ENCODE measurements at regions not wholly inside any gene's neighbourhood (a gene's known extent, or its start where the extent isn't known, plus 50 kb on each side); places are given as distances from the start of the nearest gene placed in this dataset.

GRCh38 chr6:103175056-103175455, 1684.7 kb downstream of the HACE1 start:
- DNase-seq (ENCODE audit: extremely low read depth in 1 of 4, low spot score in 3 of 4): no peak
- Histone ChIP-seq H2AFZ (ENCODE audit: low read depth, low read length) (no peak overlapping the region), H3K27me3 (ENCODE audit: control insufficient read depth in 2 of 2, insufficient read depth in 2 of 2, low read length in 2 of 2) (no peaks in the 10 kb centered on the region), H3K36me3 (ENCODE audit: control insufficient read depth, insufficient read depth, low read length) (no peaks in the 10 kb centered on the region), H4K20me1 (replicated peaks; ENCODE audit: control insufficient read depth, insufficient read depth, low read length) (no peaks in the 10 kb centered on the region), H3K9me3 (replicated peaks; ENCODE audit: control insufficient read depth, insufficient read depth, low read depth, low read length) (no peaks in the 10 kb centered on the region), H3K9ac (ENCODE audit: insufficient read depth in 1 of 2, low read depth in 2 of 2, low read length in 2 of 2) (no peak overlapping the region), H3K9me1 (ENCODE audit: control insufficient read depth, insufficient read depth, low read length) (no peaks in the 10 kb centered on the region), H3K79me2 (ENCODE audit: control insufficient read depth, insufficient read depth, low read length) (no peaks in the 10 kb centered on the region), H3K4me1 (replicated peaks in 1 of 2; ENCODE audit: control insufficient read depth in 2 of 2, insufficient read depth in 2 of 2, low read length in 2 of 2) (no peaks in the 10 kb centered on the region), H3K4me3 (no peak overlapping the region), H3K27ac (ENCODE audit: extremely low read depth, low read depth, low read length) (no peak overlapping the region), H3K4me2 (ENCODE audit: insufficient read depth, low read length) (no peak overlapping the region)
- 0% methylated on average over 1 of the region's 1 CpG for WGBS (ENCODE audit: insufficient coverage, low coverage, missing lambda C conversion rate)
- no TSS peak for BruUV-seq (replicated peaks)
- ChIA-PET CTCF (ENCODE audit: low intra/inter-chr PET ratio) (no interaction called here), POLR2A (no interaction called here)
- TF ChIP-seq ZNF384 (IDR thresholded peaks at IDR 0.05; ENCODE audit: low read depth, low read length) (no peak), FOXK2 (conservative IDR thresholded peaks at IDR 0.05 in 1 of 2, IDR thresholded peaks at IDR 0.05 in 1 of 2; ENCODE audit: low read depth in 2 of 2) (no peak), BDP1 (IDR thresholded peaks at IDR 0.05; ENCODE audit: insufficient read depth, insufficient read length) (no peak), AFF1 (IDR thresholded peaks at IDR 0.05; ENCODE audit: low read depth in 1 of 2, partially characterized antibody in 2 of 2) (no peak), SRF (CRISPR knock-in tag; IDR thresholded peaks at IDR 0.05) (no peak), RBM15 (IDR thresholded peaks at IDR 0.05; ENCODE audit: insufficient read depth, low read length) (no peak), ZNF24 (IDR thresholded peaks at IDR 0.05) (no peak)
- ATAC-seq: no peak
- in situ Hi-C loops (cut with MboI): no loop called here
- no peak for FAIRE-seq
- intact Hi-C loops (cut with micrococcal nuclease): no loop called here
